HEK293 (cell line): ENCODE measurements at regions not wholly inside any gene's neighbourhood (a gene's known extent, or its start where the extent isn't known, plus 50 kb on each side); places are given as distances from the start of the nearest gene placed in this dataset.

Experiments
- SALL2 ChIP-seq: fragments of 450-650 bp; formaldehyde crosslinking; IDR thresholded peaks from 2 replicates; pipeline ENCODE4 v1.5.0; 2017; ENCODE audit warnings: missing biosample characterization, mild to moderate bottlenecking, missing genetic modification characterization, borderline replicate concordance
- ZFP41 ChIP-seq: fragments of 450-650 bp; formaldehyde crosslinking; IDR thresholded peaks from 2 replicates; pipeline ENCODE4 v1.5.1; 2016; ENCODE audit warnings: missing biosample characterization, missing genetic modification characterization, borderline replicate concordance
- ZNF214 ChIP-seq: fragments of 450-650 bp; formaldehyde crosslinking; IDR thresholded peaks from 2 replicates; pipeline ENCODE4 v1.5.1; 2017; ENCODE audit warnings: missing biosample characterization, mild to moderate bottlenecking, missing genetic modification characterization, borderline replicate concordance
- ZNF510 ChIP-seq: fragments of 450-650 bp; formaldehyde crosslinking; IDR thresholded peaks from 2 replicates; pipeline ENCODE4 v1.5.1; 2018; ENCODE audit warnings: mild to moderate bottlenecking, missing genetic modification characterization, missing biosample characterization; ENCODE audit not compliant: insufficient replicate concordance
- TF ChIP-seq, protein P1 (sequence below): fragments of 450-650 bp; formaldehyde crosslinking; IDR thresholded peaks from 2 replicates; pipeline ENCODE4 v1.5.1; 2016; ENCODE audit warnings: missing biosample characterization, missing genetic modification characterization
- TF ChIP-seq, protein P2 (sequence below): fragments of 450-650 bp; formaldehyde crosslinking; IDR thresholded peaks from 2 replicates; pipeline ENCODE4 v1.5.1; 2016; ENCODE audit warnings: missing biosample characterization, missing genetic modification characterization
- TF ChIP-seq, protein P3 (sequence below): fragments of 450-650 bp; formaldehyde crosslinking; IDR thresholded peaks from 2 replicates; pipeline ENCODE4 v1.5.1; 2016; ENCODE audit warnings: missing biosample characterization, missing genetic modification characterization

DNA sequence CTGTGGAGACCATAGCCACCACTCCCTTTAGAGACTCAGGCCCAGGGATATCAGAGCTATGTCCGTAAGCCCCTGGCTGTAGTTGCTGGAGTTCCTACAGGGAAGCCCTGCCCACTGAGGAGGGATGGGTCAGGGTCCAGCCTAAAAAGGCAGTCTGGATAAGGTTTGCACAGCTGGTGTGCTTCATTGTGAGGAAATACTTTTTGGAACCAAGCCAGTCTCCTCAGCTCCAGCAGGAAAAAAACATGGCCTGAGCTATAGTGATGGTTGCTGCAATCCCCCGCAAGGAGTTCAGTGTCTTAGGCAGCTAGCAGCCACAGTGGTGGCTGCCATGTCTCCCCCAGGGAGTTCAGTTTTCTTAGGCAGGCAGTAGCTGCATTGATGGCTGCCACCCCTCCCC lies 52.6 kb upstream of the CYP2C8 start:
- TF ChIP-seq ZNF510 (tag by site-specific recombination) (no peak), ZNF214 (tag by site-specific recombination) (no peak), SALL2 (tag by site-specific recombination) (no peak), ZFP41 (tag by site-specific recombination) (no peak)
- TF ChIP-seq, protein P1, sequence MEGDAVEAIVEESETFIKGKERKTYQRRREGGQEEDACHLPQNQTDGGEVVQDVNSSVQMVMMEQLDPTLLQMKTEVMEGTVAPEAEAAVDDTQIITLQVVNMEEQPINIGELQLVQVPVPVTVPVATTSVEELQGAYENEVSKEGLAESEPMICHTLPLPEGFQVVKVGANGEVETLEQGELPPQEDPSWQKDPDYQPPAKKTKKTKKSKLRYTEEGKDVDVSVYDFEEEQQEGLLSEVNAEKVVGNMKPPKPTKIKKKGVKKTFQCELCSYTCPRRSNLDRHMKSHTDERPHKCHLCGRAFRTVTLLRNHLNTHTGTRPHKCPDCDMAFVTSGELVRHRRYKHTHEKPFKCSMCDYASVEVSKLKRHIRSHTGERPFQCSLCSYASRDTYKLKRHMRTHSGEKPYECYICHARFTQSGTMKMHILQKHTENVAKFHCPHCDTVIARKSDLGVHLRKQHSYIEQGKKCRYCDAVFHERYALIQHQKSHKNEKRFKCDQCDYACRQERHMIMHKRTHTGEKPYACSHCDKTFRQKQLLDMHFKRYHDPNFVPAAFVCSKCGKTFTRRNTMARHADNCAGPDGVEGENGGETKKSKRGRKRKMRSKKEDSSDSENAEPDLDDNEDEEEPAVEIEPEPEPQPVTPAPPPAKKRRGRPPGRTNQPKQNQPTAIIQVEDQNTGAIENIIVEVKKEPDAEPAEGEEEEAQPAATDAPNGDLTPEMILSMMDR (tag by site-specific recombination), result no peak
- TF ChIP-seq, protein P2, sequence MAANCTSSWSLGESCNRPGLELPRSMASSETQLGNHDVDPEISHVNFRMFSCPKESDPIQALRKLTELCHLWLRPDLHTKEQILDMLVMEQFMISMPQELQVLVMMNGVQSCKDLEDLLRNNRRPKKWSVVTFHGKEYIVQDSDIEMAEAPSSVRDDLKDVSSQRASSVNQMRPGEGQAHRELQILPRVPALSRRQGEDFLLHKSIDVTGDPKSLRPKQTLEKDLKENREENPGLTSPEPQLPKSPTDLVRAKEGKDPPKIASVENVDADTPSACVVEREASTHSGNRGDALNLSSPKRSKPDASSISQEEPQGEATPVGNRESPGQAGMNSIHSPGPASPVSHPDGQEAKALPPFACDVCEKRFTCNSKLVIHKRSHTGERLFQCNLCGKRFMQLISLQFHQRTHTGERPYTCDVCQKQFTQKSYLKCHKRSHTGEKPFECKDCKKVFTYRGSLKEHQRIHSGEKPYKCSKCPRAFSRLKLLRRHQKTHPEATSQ (tag by site-specific recombination), result no peak
- TF ChIP-seq, protein P3, sequence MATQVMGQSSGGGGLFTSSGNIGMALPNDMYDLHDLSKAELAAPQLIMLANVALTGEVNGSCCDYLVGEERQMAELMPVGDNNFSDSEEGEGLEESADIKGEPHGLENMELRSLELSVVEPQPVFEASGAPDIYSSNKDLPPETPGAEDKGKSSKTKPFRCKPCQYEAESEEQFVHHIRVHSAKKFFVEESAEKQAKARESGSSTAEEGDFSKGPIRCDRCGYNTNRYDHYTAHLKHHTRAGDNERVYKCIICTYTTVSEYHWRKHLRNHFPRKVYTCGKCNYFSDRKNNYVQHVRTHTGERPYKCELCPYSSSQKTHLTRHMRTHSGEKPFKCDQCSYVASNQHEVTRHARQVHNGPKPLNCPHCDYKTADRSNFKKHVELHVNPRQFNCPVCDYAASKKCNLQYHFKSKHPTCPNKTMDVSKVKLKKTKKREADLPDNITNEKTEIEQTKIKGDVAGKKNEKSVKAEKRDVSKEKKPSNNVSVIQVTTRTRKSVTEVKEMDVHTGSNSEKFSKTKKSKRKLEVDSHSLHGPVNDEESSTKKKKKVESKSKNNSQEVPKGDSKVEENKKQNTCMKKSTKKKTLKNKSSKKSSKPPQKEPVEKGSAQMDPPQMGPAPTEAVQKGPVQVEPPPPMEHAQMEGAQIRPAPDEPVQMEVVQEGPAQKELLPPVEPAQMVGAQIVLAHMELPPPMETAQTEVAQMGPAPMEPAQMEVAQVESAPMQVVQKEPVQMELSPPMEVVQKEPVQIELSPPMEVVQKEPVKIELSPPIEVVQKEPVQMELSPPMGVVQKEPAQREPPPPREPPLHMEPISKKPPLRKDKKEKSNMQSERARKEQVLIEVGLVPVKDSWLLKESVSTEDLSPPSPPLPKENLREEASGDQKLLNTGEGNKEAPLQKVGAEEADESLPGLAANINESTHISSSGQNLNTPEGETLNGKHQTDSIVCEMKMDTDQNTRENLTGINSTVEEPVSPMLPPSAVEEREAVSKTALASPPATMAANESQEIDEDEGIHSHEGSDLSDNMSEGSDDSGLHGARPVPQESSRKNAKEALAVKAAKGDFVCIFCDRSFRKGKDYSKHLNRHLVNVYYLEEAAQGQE (tag by site-specific recombination), result no peak
